GM12878 (cell line): ENCODE measurements at regions not wholly inside any gene's neighbourhood (a gene's known extent, or its start where the extent isn't known, plus 50 kb on each side); places are given as distances from the start of the nearest gene placed in this dataset.

ENCODE experiments used
- CTCF ChIP-seq, 3 experiments: IDR thresholded peaks in 2 of 3; conservative IDR thresholded peaks in 1 of 3; 2 replicates each; pipeline ENCODE4 v1.5.1; 2011; ENCODE audit warnings: low read depth in 3 of 3, low read length in 3 of 3, mild to moderate bottlenecking in 3 of 3, control low read depth in 2 of 3, moderate library complexity in 2 of 3, inconsistent platforms in 1 of 3, mixed read lengths in 1 of 3; ENCODE audit not compliant: control insufficient read depth in 2 of 3, insufficient read depth in 1 of 3; ENCODE audit errors: extremely low read depth in 1 of 3
- NRF1 ChIP-seq: conservative IDR thresholded peaks from 2 replicates; pipeline ENCODE4 v1.6.1; 2011; ENCODE audit warnings: mild to moderate bottlenecking, low read depth, low read length, improper control_type of control experiment

GRCh38 chr14:53409969-53410368 lies 256.8 kb upstream of the DDHD1 start:
- TF ChIP-seq CTCF (IDR thresholded peaks at IDR 0.05 in 2 of 3, conservative IDR thresholded peaks at IDR 0.05 in 1 of 3; ENCODE audit: control insufficient read depth in 2 of 3, extremely low read depth in 1 of 3, insufficient read depth in 1 of 3, low read depth in 3 of 3, low read length in 3 of 3) (no peak), NRF1 (no peak)
